GM18498 (cell line): ENCODE measurements at regions not wholly inside any gene's neighbourhood (a gene's known extent, or its start where the extent isn't known, plus 50 kb on each side); places are given as distances from the start of the nearest gene placed in this dataset.

Source experiments
- ATAC-seq: cut with Tn5 transposase; IDR thresholded peaks from one replicate; pipeline ENCODE4 v1.9.1; 2021; ENCODE audit warnings: mild to moderate bottlenecking, moderate library complexity; ENCODE audit not compliant: unreplicated experiment

DNA sequence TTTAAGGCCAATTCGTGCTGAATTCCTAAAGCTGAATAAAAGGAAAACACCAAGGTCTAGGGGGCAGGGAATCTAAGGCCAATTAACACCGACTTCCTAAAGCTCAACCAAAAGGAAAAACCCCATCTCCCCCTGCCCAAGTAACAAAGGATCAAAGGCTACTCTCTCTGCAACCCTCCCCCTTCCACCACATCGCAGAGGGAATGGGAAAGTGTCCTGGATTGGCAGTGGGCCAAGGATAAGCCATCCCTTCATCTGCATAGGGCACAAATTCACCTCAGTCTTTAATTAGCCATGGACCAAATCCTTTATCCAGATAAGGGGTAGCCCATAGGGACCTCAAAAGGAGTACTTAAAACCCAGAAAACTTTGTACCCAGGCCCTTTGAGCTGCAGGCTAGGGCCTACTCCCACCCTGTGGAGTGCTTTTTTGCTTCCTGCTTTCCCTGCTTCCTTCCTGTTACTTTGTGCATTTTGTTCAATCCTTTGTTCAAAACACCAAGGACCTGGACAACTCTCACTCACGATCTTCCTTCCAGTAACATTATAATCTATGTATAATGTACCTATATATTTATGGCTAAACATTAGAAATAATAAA lies 2119.8 kb upstream of the CELF4 start:
- ATAC-seq = no peak

DNA sequence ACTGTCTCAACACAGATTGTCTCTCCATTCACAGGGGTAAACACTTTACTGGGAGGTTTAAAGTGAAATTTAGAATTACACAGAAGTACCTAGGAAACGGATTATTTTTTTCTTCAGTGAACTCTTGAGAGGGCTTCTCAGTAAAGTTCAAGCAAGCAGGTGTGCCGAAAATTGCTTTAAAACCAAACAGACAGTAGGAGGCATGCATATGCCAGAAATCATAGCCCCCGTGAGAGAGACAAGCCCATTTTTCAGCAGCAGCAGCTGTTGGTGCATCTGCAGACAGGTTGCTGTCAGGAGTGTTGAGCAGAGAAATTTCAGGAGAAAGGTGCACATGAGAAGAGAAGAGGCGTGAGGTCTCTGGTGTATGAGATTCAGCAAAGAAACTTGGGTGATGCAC lies 2115.5 kb upstream of the CELF4 start:
- no peak for ATAC-seq

GRCh38 chr18:39675906-39676305 lies 2110.3 kb upstream of the CELF4 start:
- no peak for ATAC-seq

GRCh38 chr18:39675368-39675767 lies 2109.8 kb upstream of the CELF4 start:
- no peak for ATAC-seq

DNA sequence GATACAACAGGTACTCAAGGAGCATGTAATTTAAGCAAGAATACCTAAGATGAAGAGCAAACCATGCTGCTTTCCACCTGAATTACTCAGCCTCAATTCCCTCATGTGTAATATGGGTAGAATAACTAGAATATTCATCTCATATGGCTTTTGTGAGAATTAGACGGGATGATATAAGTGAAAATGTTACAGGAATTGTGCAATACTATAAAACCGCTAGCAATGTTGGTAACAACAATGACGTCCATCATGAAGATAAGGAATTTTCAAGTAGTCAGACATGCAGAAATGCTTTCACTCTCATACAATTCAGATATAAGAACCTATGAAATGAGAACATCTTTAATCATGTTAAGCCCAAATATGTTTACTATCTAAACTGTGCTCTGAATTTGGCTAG lies 2106.6 kb upstream of the CELF4 start:
- no peak for ATAC-seq

- ATAC-seq = no peak
These were observed 2102.3 kb upstream of the CELF4 start for GRCh38 chr18:39667905-39668304.

DNA sequence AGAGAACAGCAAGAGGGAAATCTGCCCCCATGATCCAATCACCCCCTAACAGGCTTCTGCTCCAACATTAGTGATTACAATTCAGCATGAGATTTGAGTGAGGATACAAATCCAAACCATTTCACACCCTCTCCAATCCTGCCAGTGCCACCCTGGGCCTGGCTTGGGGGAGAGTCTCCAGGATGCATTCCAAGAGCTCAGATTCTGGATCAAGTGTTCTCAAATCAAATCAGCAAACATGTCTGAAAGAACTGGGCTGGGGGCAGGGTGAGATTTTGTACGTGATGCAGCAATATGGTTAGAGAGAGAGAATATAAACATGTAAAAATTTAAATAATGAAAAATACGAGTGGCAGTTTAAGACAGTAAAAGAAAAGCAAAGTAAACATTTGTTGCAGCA lies 2100.9 kb upstream of the CELF4 start:
- no peak for ATAC-seq

GRCh38 chr18:39661856-39662366 lies 2096.3 kb upstream of the CELF4 start:
- ATAC-seq = no peak

GRCh38 chr18:39660141-39660540 lies 2094.5 kb upstream of the CELF4 start:
- ATAC-seq = no peak

DNA sequence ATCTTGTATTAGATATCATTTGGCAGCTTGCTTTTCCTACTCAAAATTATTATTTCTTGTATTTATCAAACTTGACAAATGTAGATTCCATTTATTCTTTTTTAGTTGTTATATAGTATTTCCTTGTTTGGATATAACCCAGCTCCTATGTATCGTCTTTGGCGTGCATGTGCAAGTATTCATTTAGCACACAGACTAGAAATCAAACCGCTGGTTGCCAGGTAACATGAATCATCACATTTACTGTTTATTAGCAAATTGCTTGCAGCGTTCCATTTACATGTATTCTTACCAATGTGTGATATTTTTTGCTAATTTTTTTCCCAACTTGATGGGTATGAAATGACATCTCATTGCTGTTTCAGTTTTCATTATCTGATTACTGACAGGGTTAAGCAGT lies 2089.7 kb upstream of the CELF4 start:
- ATAC-seq = no peak

DNA sequence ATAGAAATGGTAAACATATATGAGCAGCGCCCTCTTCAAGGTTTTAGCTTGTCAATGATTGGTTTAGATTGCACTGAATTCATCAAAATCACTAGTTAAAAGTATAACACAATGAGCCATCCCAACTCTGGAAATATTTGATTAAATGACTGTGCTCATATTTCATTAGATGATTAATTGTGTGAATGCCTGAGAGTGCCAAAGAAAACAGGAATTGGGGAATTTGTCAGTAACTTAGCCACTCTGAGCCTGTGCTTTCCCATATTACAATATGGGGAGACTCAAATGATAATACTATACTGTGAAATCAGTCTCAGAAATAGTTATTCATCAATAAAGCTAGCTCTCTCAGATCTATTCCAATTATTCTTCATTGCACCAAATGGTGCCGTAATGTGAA lies 2087.6 kb upstream of the CELF4 start:
- no peak for ATAC-seq

DNA sequence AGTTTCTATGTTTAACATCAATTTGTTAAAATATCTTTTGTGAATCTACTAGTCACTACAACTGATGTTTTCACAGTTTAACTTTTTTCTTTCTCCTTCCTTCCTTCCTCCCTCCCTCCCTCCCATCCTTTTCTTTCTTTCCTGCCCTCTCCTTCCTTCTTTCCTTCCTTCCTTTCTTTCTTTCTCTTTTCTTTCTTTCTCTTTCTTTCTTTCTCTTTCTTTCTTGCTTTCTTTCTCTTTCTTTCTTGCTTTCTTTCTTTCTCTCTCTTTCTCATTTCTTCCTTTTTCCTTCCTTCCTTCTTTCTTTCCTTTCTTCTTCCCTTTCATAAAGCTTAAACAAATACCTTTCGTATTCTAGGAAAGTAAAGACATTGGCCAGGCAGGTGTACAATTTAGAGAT lies 2083.0 kb upstream of the CELF4 start:
- no peak for ATAC-seq

GRCh38 chr18:39647627-39648534 lies 2082.3 kb upstream of the CELF4 start:
- ATAC-seq = no peak

GRCh38 chr18:39638224-39638623 lies 2072.6 kb upstream of the CELF4 start:
- ATAC-seq = no peak

DNA sequence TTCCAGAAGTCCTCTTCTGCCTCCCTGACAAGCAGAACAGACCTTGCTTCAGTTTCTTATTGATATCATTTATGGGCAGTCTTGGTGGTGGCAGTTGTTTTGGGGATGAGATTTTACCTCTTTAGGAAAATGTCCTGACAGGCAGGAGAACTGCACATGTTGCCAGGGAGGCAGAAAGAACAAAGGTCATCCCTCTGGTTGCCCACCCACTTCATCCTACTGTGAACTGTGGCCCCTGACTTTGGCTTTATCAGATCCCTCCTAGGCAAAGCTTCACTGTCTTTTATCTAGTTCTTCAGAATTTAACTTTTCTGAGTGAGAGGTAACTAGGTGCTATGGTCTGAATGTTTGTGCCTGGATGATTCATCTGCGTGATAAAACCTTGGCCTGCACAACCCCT lies 2071.3 kb upstream of the CELF4 start:
- no peak for ATAC-seq

GRCh38 chr18:39635966-39636365 lies 2070.4 kb upstream of the CELF4 start:
- ATAC-seq = no peak

- no peak for ATAC-seq
These were observed 2069.6 kb upstream of the CELF4 start for GRCh38 chr18:39635192-39635591.

- no peak for ATAC-seq
These were observed 2062.3 kb upstream of the CELF4 start for GRCh38 chr18:39627936-39628335.

DNA sequence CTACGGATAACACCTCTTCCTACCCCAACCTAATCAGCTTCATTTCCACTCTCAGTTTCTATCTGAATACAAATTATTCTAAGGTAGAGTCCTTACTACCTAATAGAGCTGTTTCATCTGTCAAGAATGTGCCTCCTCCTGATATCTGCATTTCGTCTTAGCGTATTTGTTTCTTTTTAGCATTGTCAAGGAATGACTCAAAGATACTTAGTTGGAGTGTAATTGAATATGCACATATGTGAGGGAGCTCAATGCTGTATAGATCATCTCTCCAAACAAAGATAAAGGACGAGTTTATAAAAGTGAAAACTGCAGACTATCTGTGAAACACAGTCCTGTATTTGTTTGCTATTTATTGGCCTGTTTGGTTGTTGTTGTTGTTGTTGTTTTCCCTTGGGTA lies 2059.4 kb upstream of the CELF4 start:
- ATAC-seq = no peak

- ATAC-seq = no peak
These were observed 2056.8 kb upstream of the CELF4 start for GRCh38 chr18:39622431-39622830.

DNA sequence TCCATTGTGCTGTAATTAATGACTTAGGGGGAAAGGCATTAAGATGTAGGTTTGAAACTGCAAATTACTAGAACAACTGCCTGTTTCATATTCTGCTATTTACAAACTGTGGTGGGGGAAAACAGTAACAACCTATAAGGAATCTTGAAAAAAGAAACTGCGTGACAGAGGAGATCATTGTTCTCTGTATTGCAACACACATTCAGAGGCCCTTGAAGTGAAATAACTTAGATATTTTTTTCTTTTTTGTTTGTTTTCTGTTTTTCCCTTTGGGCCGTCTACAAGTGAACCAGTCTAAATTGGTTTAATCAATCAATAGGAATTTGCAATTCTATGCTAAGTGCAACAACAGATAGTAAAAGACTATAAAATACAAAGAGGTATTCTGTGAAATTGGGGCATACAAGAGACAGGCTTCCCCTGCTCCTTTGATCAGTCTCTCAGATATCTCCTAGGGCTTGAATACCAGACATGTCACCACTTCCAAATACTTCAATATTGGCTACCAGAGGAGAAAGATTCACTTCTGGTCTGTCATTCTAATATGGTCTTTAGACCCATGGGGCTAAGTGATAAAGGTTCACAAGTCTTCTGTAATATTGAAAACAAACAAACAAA lies 2055.1 kb upstream of the CELF4 start:
- ATAC-seq = no peak
